ENCODE measurements at regions not wholly inside any gene's neighbourhood (a gene's known extent, or its start where the extent isn't known, plus 50 kb on each side); places are given as distances from the start of the nearest gene placed in this dataset.

- Histone ChIP-seq H3K9me3 (replicated peaks in 1 of 3) (peaks cover 0 to 3% (median 0%) of the 10 kb centered on the region in 3 donors), H3K27me3 (no peaks in the 10 kb centered on the region), H3K4me1 (replicated peaks in 1 of 2) (no peaks in the 10 kb centered on the region), H3K36me3 (replicated peaks in 1 of 2) (no peaks in the 10 kb centered on the region), H3K4me3 (no peak overlapping the region), H3K27ac (no peak overlapping the region)
- 88 to 96% (median 92%) methylated on average over 3 of the region's 3 CpGs for WGBS, 4 donors
- TF ChIP-seq CTCF (IDR thresholded peaks at IDR 0.05) (no peak), POLR2A (IDR thresholded peaks at IDR 0.05) (no peak)
- intact Hi-C loops (cut with DNase I), result no loop called here
- DNase-seq, result no peak
These were observed 57.5 kb upstream of the MS4A8 start for GRCh38 chr11:60641940-60642339.

DNA sequence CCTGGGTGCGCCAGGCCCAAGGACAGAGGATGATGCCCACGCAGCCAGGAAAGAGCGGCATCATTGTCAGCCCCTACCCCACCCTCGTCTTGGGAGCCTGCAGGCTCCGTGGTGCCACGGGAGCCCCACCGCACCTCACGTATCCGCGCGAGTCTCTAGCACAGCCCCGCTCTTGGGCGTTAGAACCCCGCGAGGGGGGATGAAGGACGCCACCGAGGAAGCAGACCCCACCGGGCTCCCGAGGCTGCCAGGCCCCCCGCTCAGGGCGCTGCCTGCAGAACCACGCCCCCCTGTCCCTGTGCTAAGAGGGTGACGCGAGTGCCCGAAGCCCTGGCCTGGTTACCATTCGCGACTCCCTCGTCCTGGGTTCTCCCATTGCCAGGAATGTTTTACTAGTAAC, 52.3 kb upstream of the MS4A8 start:
- no peaks in the 10 kb centered on the region for H3K4me1 ChIP-seq (replicated peaks in 1 of 2)
- intact Hi-C loops (cut with DNase I), result no loop called here
- DNase-seq, result no peak
- 68 to 90% (median 70%) methylated on average over 24 to 28 of the region's 28 CpGs for WGBS, 4 donors
- no peak overlapping the region for H3K27ac ChIP-seq
- TF ChIP-seq POLR2A (IDR thresholded peaks at IDR 0.05) (no peak), CTCF (IDR thresholded peaks at IDR 0.05) (no peak)
- H3K36me3 ChIP-seq (replicated peaks in 1 of 2), result no peaks in the 10 kb centered on the region
- no peak overlapping the region for H3K4me3 ChIP-seq
- H3K9me3 ChIP-seq (replicated peaks in 1 of 3), result peaks cover 0 to 3% (median 0%) of the 10 kb centered on the region in 3 donors
- H3K27me3 ChIP-seq, result no peaks in the 10 kb centered on the region
